Activated CD4-positive, alpha-beta memory T cell treated with anti-CD3 and anti-CD28 coated beads, Interleukin-2, amount 10 ng/mL, durations not matched to agents 7 days and 5 days (primary cell): ENCODE measurements at regions not wholly inside any gene's neighbourhood (a gene's known extent, or its start where the extent isn't known, plus 50 kb on each side); places are given as distances from the start of the nearest gene placed in this dataset.

Source experiments
- CTCF ChIA-PET: fragments of 350-600 bp; sonication (Branson Sonifier 250); formaldehyde crosslinking; loops from one replicate; lab custom pipeline; 2021; ENCODE audit warnings: antibody characterized with exemption, inconsistent platforms; lab: Charles Lee
- POLR2A ChIA-PET: fragments of 350-600 bp; sonication (Branson Sonifier 250); formaldehyde crosslinking; loops from one replicate; lab custom pipeline; 2021; ENCODE audit warnings: antibody characterized with exemption; lab: Charles Lee
- DNase-seq: peaks from one replicate; pipeline ENCODE4 v3.0.0-alpha.2; 2020
- H3K27ac Mint-ChIP-seq: one replicate; pipeline ENCODE4 v1.8.0; 2021; ENCODE audit warnings: mild to moderate bottlenecking, mixed read lengths
- H3K27me3 Mint-ChIP-seq: one replicate; pipeline ENCODE4 v1.8.0; 2021; ENCODE audit warnings: mixed read lengths
- H3K36me3 Mint-ChIP-seq: one replicate; pipeline ENCODE4 v1.8.0; 2021; ENCODE audit warnings: low read depth, mixed read lengths
- H3K4me1 Mint-ChIP-seq: one replicate; pipeline ENCODE4 v1.8.0; 2021; ENCODE audit warnings: mixed read lengths
- H3K4me3 Mint-ChIP-seq: one replicate; pipeline ENCODE4 v1.8.0; 2021; ENCODE audit warnings: mild to moderate bottlenecking, mixed read lengths
- H3K9me3 Mint-ChIP-seq: one replicate; pipeline ENCODE4 v1.8.0; 2021; ENCODE audit warnings: mixed read lengths

DNA sequence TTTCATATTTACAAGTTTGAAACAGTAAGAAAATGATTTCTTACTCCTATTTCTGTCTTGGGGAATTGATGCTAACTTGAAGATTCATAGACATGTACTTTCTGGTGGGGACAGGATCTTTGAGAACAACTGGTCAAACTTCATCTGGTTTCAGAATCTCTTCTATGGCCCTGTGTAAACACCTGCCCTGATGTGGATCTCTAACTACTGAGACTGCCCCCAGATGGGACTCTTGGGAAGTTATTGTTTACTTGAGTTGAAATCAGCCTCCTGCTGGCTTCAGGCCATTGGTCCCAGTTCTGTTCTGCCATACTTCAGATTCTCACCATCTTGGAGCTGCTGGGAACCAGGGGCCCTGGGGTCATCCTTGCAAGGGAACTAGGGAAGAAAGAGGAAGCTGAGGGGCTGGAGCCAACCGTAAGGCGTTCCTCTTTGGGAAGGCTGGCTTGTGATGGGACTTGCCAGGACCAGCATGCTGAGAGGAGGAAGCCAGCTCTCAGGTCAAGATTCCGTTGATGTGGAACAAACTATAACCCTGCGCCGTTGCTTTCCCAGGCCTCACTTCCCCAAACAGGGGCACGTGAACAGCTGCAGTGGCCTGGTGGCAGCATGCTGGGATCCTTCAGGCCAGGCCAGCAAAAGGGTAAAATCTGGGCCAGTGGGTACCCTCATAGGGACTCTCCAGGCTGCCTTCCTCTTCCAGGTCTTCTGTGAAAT, 135.5 kb upstream of the CXCR4 start:
- peaks cover 9% of the 10 kb centered on the region for H3K4me1 Mint-ChIP-seq
- no peak overlapping the region for H3K4me3 Mint-ChIP-seq
- H3K27me3 Mint-ChIP-seq: peaks cover 2% of the 10 kb centered on the region
- H3K27ac Mint-ChIP-seq: no peak overlapping the region
- H3K9me3 Mint-ChIP-seq: no peaks in the 10 kb centered on the region
- DNase-seq: no peak
- POLR2A ChIA-PET: no interaction called here
- CTCF ChIA-PET: no interaction called here
- no peaks in the 10 kb centered on the region for H3K36me3 Mint-ChIP-seq

DNA sequence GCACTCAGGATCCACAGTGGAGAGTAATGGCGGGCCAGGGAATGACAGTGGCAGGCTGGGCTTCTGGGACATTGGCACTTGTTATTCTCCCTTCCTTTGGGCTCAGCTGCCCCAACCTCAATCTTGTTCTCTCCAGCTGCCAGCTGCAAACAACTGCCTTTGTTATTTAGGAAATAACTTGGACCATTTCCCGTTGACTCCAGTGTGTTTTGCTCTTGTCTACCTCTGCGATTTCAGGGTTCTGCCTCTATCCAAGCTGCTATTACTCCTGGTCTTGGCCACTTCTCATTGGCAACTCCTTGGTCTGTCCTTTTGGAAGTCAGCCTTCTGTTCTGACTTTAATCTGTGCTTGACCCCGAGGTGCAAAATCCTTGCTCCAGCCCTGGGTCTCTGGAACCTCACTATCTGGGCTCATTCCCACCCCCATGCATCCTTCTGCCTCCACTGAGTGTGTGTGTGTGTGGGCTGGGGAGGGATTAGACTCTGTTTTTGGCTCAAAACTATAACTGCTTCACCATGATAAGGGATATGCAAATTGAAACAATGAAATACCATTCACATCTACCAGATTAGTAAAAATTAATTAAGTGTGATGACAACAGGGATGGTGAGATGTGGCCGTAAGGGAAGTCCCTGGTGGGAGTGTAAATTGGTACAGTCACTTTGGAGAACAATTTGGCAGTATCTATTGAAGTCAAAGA, 134.1 kb upstream of the CXCR4 start:
- CTCF ChIA-PET: no interaction called here
- Mint-ChIP-seq H3K4me3 (no peak overlapping the region), H3K27me3 (no peaks in the 10 kb centered on the region), H3K9me3 (no peaks in the 10 kb centered on the region), H3K4me1 (peaks cover 9% of the 10 kb centered on the region), H3K27ac (no peak overlapping the region), H3K36me3 (no peaks in the 10 kb centered on the region)
- DNase-seq: no peak
- POLR2A ChIA-PET: no interaction called here

GRCh38 chr2:136251197-136251884, 133.4 kb upstream of the CXCR4 start:
- Mint-ChIP-seq H3K9me3 (no peaks in the 10 kb centered on the region), H3K36me3 (no peaks in the 10 kb centered on the region), H3K27ac (no peak overlapping the region), H3K4me1 (peaks cover 9% of the 10 kb centered on the region), H3K4me3 (no peak overlapping the region), H3K27me3 (no peaks in the 10 kb centered on the region)
- no peak for DNase-seq
- POLR2A ChIA-PET: no interaction called here
- CTCF ChIA-PET: no interaction called here

GRCh38 chr2:136250131-136250530, 132.2 kb upstream of the CXCR4 start:
- CTCF ChIA-PET: no interaction called here
- POLR2A ChIA-PET: no interaction called here
- Mint-ChIP-seq H3K36me3 (no peaks in the 10 kb centered on the region), H3K4me1 (peaks cover 9% of the 10 kb centered on the region), H3K27me3 (no peaks in the 10 kb centered on the region), H3K9me3 (no peaks in the 10 kb centered on the region), H3K4me3 (no peak overlapping the region), H3K27ac (no peak overlapping the region)
- no peak for DNase-seq

GRCh38 chr2:136248907-136249306, 131.0 kb upstream of the CXCR4 start:
- no peaks in the 10 kb centered on the region for H3K9me3 Mint-ChIP-seq
- POLR2A ChIA-PET: no interaction called here
- CTCF ChIA-PET: no interaction called here
- DNase-seq: no peak
- peaks cover 9% of the 10 kb centered on the region for H3K4me1 Mint-ChIP-seq
- no peaks in the 10 kb centered on the region for H3K36me3 Mint-ChIP-seq
- H3K4me3 Mint-ChIP-seq: no peak overlapping the region
- no peaks in the 10 kb centered on the region for H3K27me3 Mint-ChIP-seq
- no peak overlapping the region for H3K27ac Mint-ChIP-seq

GRCh38 chr2:136248242-136248641, 130.3 kb upstream of the CXCR4 start:
- ChIA-PET POLR2A (interaction anchor here (0.6 to 1.1 kb wide), 2 partner anchors 9 to 61 kb away, joined by 4 read pairs; no protein-coding TSS in a partner anchor), CTCF (no interaction called here)
- peaks cover 9% of the 10 kb centered on the region for H3K4me1 Mint-ChIP-seq

GRCh38 chr2:136247204-136247950, 129.4 kb upstream of the CXCR4 start:
- ChIA-PET POLR2A (interaction anchor here (1.1 kb wide), 1 partner anchor 9 kb away, joined by 4 read pairs; no protein-coding TSS in a partner anchor), CTCF (no interaction called here)
- H3K27me3 Mint-ChIP-seq: no peaks in the 10 kb centered on the region
- no peak overlapping the region for H3K4me3 Mint-ChIP-seq
- H3K9me3 Mint-ChIP-seq: no peaks in the 10 kb centered on the region
- H3K36me3 Mint-ChIP-seq: no peaks in the 10 kb centered on the region
- H3K27ac Mint-ChIP-seq: no peak overlapping the region
- no peak for DNase-seq
- peaks cover 18% of the 10 kb centered on the region for H3K4me1 Mint-ChIP-seq

More at GRCh38 chr2:136248242-136248641, 130.3 kb upstream of the CXCR4 start:
- Mint-ChIP-seq H3K36me3 (no peaks in the 10 kb centered on the region), H3K4me3 (no peak overlapping the region), H3K9me3 (no peaks in the 10 kb centered on the region), H3K27me3 (no peaks in the 10 kb centered on the region), H3K27ac (no peak overlapping the region)
- no peak for DNase-seq

GRCh38 chr2:136246086-136246669, 128.2 kb upstream of the CXCR4 start:
- no peaks in the 10 kb centered on the region for H3K9me3 Mint-ChIP-seq
- H3K27me3 Mint-ChIP-seq: no peaks in the 10 kb centered on the region
- peaks cover 22% of the 10 kb centered on the region for H3K4me1 Mint-ChIP-seq
- DNase-seq: no peak
- H3K27ac Mint-ChIP-seq: no peak overlapping the region
- no peak overlapping the region for H3K4me3 Mint-ChIP-seq
- ChIA-PET POLR2A (no interaction called here), CTCF (no interaction called here)
- no peaks in the 10 kb centered on the region for H3K36me3 Mint-ChIP-seq

- DNase-seq: no peak
- ChIA-PET POLR2A (interaction anchor here (1.2 kb wide), 1 partner anchor 128 kb away, joined by 3 read pairs; no protein-coding TSS in a partner anchor), CTCF (no interaction called here)
- H3K4me3 Mint-ChIP-seq: no peak overlapping the region
- no peak overlapping the region for H3K27ac Mint-ChIP-seq
- peaks cover 26% of the 10 kb centered on the region for H3K4me1 Mint-ChIP-seq
- no peaks in the 10 kb centered on the region for H3K9me3 Mint-ChIP-seq
- no peaks in the 10 kb centered on the region for H3K27me3 Mint-ChIP-seq
- H3K36me3 Mint-ChIP-seq: no peaks in the 10 kb centered on the region
Observed at GRCh38 chr2:136245211-136245610, 127.3 kb upstream of the CXCR4 start.

GRCh38 chr2:136244536-136244885, 126.6 kb upstream of the CXCR4 start:
- POLR2A ChIA-PET: interaction anchor here (1.2 kb wide), 1 partner anchor 127 kb away, joined by 3 read pairs; no protein-coding TSS in a partner anchor
- Mint-ChIP-seq H3K27me3 (no peaks in the 10 kb centered on the region), H3K27ac (peak overlapping the region; percentile 26), H3K9me3 (no peaks in the 10 kb centered on the region), H3K36me3 (peaks cover under 1% of the 10 kb centered on the region), H3K4me1 (peaks cover 32% of the 10 kb centered on the region), H3K4me3 (no peak overlapping the region)
- no peak for DNase-seq
- CTCF ChIA-PET: no interaction called here

DNA sequence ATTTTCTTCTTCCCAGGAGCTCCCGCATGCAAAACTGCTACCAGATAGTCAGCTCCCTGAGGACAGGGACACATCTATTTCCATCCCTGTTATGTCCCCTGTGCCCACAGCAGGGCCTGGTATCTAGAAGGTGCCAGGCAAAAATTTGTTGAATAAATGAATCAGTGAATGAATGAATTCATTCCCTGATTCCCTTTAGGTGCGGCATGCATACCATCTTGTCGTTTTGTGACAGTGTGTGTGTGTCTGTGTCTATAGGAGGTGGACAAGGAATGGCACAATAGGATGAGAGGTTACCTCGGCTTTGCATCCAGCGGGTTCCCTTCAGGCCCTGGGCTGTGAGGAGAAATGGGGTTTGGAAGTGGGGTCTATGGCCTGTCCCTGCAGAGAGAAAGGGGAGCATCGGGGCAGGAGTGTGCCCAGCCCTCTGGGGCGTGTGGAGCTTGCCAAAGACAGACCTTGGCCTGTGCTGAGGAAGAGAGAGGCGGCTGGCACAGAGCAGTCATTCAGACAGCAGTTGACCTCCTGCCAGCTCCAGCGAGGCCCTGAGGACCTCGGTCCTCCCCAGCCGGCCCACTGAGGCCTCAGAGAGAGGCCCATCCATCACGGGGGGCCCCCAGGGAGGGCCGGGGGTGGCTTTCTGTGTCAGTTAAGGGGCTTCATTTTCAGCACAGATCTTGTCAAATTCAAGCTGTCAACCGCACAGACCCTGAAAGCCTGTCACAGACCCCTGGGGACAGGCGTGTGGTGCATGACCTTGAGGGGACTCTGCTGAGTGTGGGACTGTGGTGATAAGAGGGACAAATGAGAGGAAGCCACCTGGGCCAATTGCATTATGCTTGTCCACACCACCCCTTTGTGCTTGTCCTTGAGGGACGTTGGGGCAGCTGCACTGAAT, 125.9 kb upstream of the CXCR4 start:
- ChIA-PET CTCF (interaction anchor here (1.0 kb wide), 1 partner anchor 134 kb away, joined by 3 read pairs; no protein-coding TSS in a partner anchor), POLR2A (interaction anchor here (0.9 to 1.4 kb wide), 5 partner anchors 37 to 191 kb away, joined by 3 to 8 read pairs (median 3); no protein-coding TSS in a partner anchor)
- H3K27ac Mint-ChIP-seq: no peak overlapping the region
- no peaks in the 10 kb centered on the region for H3K27me3 Mint-ChIP-seq
- H3K4me1 Mint-ChIP-seq: peaks cover 38% of the 10 kb centered on the region
- no peaks in the 10 kb centered on the region for H3K9me3 Mint-ChIP-seq
- H3K4me3 Mint-ChIP-seq: no peak overlapping the region
- H3K36me3 Mint-ChIP-seq: peaks cover 3% of the 10 kb centered on the region
- no peak for DNase-seq
